PC-3 (cell line): ENCODE measurements at regions not wholly inside any gene's neighbourhood (a gene's known extent, or its start where the extent isn't known, plus 50 kb on each side); places are given as distances from the start of the nearest gene placed in this dataset.

Experiments used
- ATAC-seq: fragments of 200-7000 bp; cut with Tn5 transposase; 2 replicates; pipeline ENCODE4 v1.9.1; 2020; ENCODE audit warnings: mild to moderate bottlenecking, moderate library complexity
- BruUV-seq: library from RNA; stranded (reverse); fragments of 400-500 nt; replicated peaks from 2 replicates; lab custom pipeline; 2021; lab: Mats Ljungman, UMichigan
- CTCF ChIA-PET: fragments of 300-600 bp; sonication (Branson Sonifier 250); formaldehyde crosslinking; loops from one replicate; lab custom pipeline; 2022; ENCODE audit warnings: antibody characterized with exemption; lab: Charles Lee
- POLR2A ChIA-PET: fragments of 300-600 bp; sonication (Branson Sonifier 250); formaldehyde crosslinking; loops from one replicate; lab custom pipeline; 2022; ENCODE audit warnings: antibody characterized with exemption; ENCODE audit not compliant: unreplicated experiment; lab: Charles Lee
- DNase-seq: peaks from one replicate; pipeline ENCODE4 v3.0.0-alpha.2; 2015
- H2AFZ ChIP-seq: fragments of 300-600 bp; sonication (generic); 2 replicates; pipeline ENCODE4 v1.6.0; 2016; ENCODE audit warnings: antibody characterized with exemption, low read length
- H3F3A ChIP-seq: fragments of 300-600 bp; sonication (generic); one replicate; pipeline ENCODE4 v1.6.0; 2017; ENCODE audit warnings: antibody characterized with exemption, low read length, control low read depth, mild to moderate bottlenecking; ENCODE audit not compliant: unreplicated experiment
- H3K27ac ChIP-seq: fragments of 300-600 bp; sonication (generic); 2 replicates; pipeline ENCODE4 v1.5.1; 2016; ENCODE audit warnings: mild to moderate bottlenecking, low read length
- H3K27me3 ChIP-seq: fragments of 300-600 bp; sonication (generic); 2 replicates; pipeline ENCODE4 v1.6.1; 2016; ENCODE audit warnings: low read length, mixed read lengths
- H3K36me3 ChIP-seq: fragments of 300-600 bp; sonication (generic); 2 replicates; pipeline ENCODE4 v1.6.1; 2016; ENCODE audit warnings: low read depth, mixed run types, low read length, mixed read lengths
- H3K4me1 ChIP-seq: fragments of 300-600 bp; sonication (generic); 2 replicates; pipeline ENCODE4 v1.5.1; 2016; ENCODE audit warnings: low read length; ENCODE audit not compliant: insufficient read depth
- H3K4me2 ChIP-seq: fragments of 300-600 bp; sonication (generic); 2 replicates; pipeline ENCODE4 v1.6.0; 2016; ENCODE audit warnings: low read length
- H3K4me3 ChIP-seq: fragments of 300-600 bp; sonication (generic); 2 replicates; pipeline ENCODE4 v1.5.1; 2016; ENCODE audit warnings: mild to moderate bottlenecking, low read length, mixed read lengths
- H3K79me2 ChIP-seq: fragments of 300-600 bp; sonication (generic); 2 replicates; pipeline ENCODE4 v1.6.1; 2017; ENCODE audit warnings: low read length, mixed read lengths
- H3K9ac ChIP-seq: fragments of 300-600 bp; sonication (generic); 2 replicates; pipeline ENCODE4 v1.6.0; 2016; ENCODE audit warnings: mild to moderate bottlenecking, low read length
- H3K9me2 ChIP-seq: fragments of 300-600 bp; sonication (generic); replicated peaks from 2 replicates; pipeline ENCODE4 v1.6.1; 2016; ENCODE audit warnings: mixed run types, low read length, mixed read lengths
- H3K9me3 ChIP-seq: fragments of 300-600 bp; sonication (generic); 2 replicates; pipeline ENCODE4 v1.6.1; 2016; ENCODE audit warnings: low read length, mixed read lengths
- H4K20me1 ChIP-seq: fragments of 300-600 bp; sonication (generic); 2 replicates; pipeline ENCODE4 v1.6.1; 2016; ENCODE audit warnings: low read length, mixed read lengths
- CTCF ChIP-seq: fragments of 300-600 bp; sonication (generic); conservative IDR thresholded peaks from 2 replicates; pipeline ENCODE4 v1.5.1; 2017; ENCODE audit warnings: antibody characterized with exemption, low read depth, mild to moderate bottlenecking, low read length
- EZH2 ChIP-seq: fragments of 300-600 bp; sonication (generic); IDR thresholded peaks from one replicate; pipeline ENCODE4 v1.6.1; 2017; ENCODE audit warnings: antibody characterized with exemption, mild to moderate bottlenecking, low read length; ENCODE audit not compliant: unreplicated experiment
- EZH2phosphoT487 ChIP-seq: fragments of 300-600 bp; sonication (generic); IDR thresholded peaks from 2 replicates; pipeline ENCODE4 v1.6.1; 2018; ENCODE audit warnings: mild to moderate bottlenecking, antibody characterized with exemption, low read length, borderline replicate concordance
- intact Hi-C: fragments of 100-400 bp; cut with micrococcal nuclease; formaldehyde crosslinking; loops from 2 replicates; pipeline ENCODE4 v1.9.0; 2023

GRCh38 chr14:31966896-31967668, 110.0 kb upstream of the ARHGAP5 start:
- POLR2A ChIA-PET = no interaction called here
- Histone ChIP-seq H3K4me2 (no peak overlapping the region), H3K4me3 (no peak overlapping the region), H3K27ac (no peak overlapping the region), H3K9me2 (no peaks in the 10 kb centered on the region), H3K36me3 (no peaks in the 10 kb centered on the region), H3K4me1 (no peaks in the 10 kb centered on the region), H3K9ac (no peak overlapping the region), H3F3A (no peaks in the 10 kb centered on the region), H4K20me1 (no peaks in the 10 kb centered on the region), H3K79me2 (no peaks in the 10 kb centered on the region), H3K27me3 (no peaks in the 10 kb centered on the region), H3K9me3 (0 out of 2 replicates have a peak, but pooled peaks cover 3% of the 10 kb centered on the region), H2AFZ (no peak overlapping the region)
- DNase-seq (no peak), ATAC-seq (no peak)
- TF ChIP-seq EZH2 (no peak), CTCF (no peak), EZH2phosphoT487 (no peak)
- intact Hi-C loops = no loop called here
- BruUV-seq = no TSS peak
- CTCF ChIA-PET = no interaction called here

GRCh38 chr14:31967669-31967975, 109.5 kb upstream of the ARHGAP5 start:
- Histone ChIP-seq H2AFZ (no peak overlapping the region), H3K36me3 (no peaks in the 10 kb centered on the region), H3K9me3 (0 out of 2 replicates have a peak, but pooled peaks cover 3% of the 10 kb centered on the region), H3K27ac (no peak overlapping the region), H3K27me3 (no peaks in the 10 kb centered on the region), H4K20me1 (no peaks in the 10 kb centered on the region), H3K4me1 (no peaks in the 10 kb centered on the region), H3K4me2 (no peak overlapping the region), H3F3A (no peaks in the 10 kb centered on the region), H3K9me2 (no peaks in the 10 kb centered on the region), H3K4me3 (no peak overlapping the region), H3K9ac (no peak overlapping the region), H3K79me2 (no peaks in the 10 kb centered on the region)
- POLR2A ChIA-PET = no interaction called here
- TF ChIP-seq EZH2phosphoT487 = no peak
- no peak for TF ChIP-seq CTCF
- TF ChIP-seq EZH2 = no peak
- DNase-seq = no peak
- CTCF ChIA-PET = no interaction called here
- intact Hi-C loops = no loop called here
- no peak for ATAC-seq
- BruUV-seq = no TSS peak

GRCh38 chr14:31968107-31968810, 108.8 kb upstream of the ARHGAP5 start:
- no peak for DNase-seq
- no peak overlapping the region for H3K4me2 ChIP-seq
- CTCF ChIA-PET = no interaction called here
- no peaks in the 10 kb centered on the region for H3K9me2 ChIP-seq
- no peak overlapping the region for H3K4me3 ChIP-seq
- H3K9ac ChIP-seq = no peak overlapping the region
- no peaks in the 10 kb centered on the region for H3K4me1 ChIP-seq
- H3K79me2 ChIP-seq = no peaks in the 10 kb centered on the region
- H3K27ac ChIP-seq = no peak overlapping the region
- no peaks in the 10 kb centered on the region for H3K27me3 ChIP-seq
- BruUV-seq = no TSS peak
- ATAC-seq = no peak
- H3F3A ChIP-seq = no peaks in the 10 kb centered on the region
- H3K9me3 ChIP-seq = 0 out of 2 replicates have a peak, but pooled peaks cover 3% of the 10 kb centered on the region
- TF ChIP-seq EZH2phosphoT487 = no peak
- no peak for TF ChIP-seq CTCF
- no peak for TF ChIP-seq EZH2
- no peaks in the 10 kb centered on the region for H4K20me1 ChIP-seq
- intact Hi-C loops = no loop called here
- POLR2A ChIA-PET = no interaction called here
- H3K36me3 ChIP-seq = no peaks in the 10 kb centered on the region
- H2AFZ ChIP-seq = no peak overlapping the region
